ENCODE measurements at regions not wholly inside any gene's neighbourhood (a gene's known extent, or its start where the extent isn't known, plus 50 kb on each side); places are given as distances from the start of the nearest gene placed in this dataset.

GRCh38 chr5:136435946-136436543 lies 70.7 kb upstream of the TRPC7 start:
- no peak overlapping the region for H2AK5ac ChIP-seq (ENCODE audit: low read depth, low read length)
- no peak overlapping the region for H3K4me3 ChIP-seq (ENCODE audit: insufficient read depth, low read depth, low read length)
- H4K91ac ChIP-seq (ENCODE audit: insufficient read depth, low read depth, low read length) = no peak overlapping the region
- no peaks in the 10 kb centered on the region for H3K9me1 ChIP-seq (ENCODE audit: insufficient read depth, low read length)
- no peaks in the 10 kb centered on the region for H3K4me1 ChIP-seq (ENCODE audit: control insufficient read depth, insufficient read depth, low read length)
- H2AFZ ChIP-seq (replicated peaks; ENCODE audit: low read length, poor library complexity) = no peak overlapping the region
- POLR2A ChIA-PET (ENCODE audit: unreplicated experiment) = no interaction called here
- no peak overlapping the region for H4K8ac ChIP-seq (ENCODE audit: low read depth in 2 of 2, low read length in 2 of 2)
- H3K14ac ChIP-seq (replicated peaks; ENCODE audit: low read depth, low read length) = no peak overlapping the region
- no peaks in the 10 kb centered on the region for H3K36me3 ChIP-seq (ENCODE audit: control insufficient read depth, insufficient read depth, low read length)
- no peak for DNase-seq
- H3K56ac ChIP-seq (ENCODE audit: extremely low read depth, insufficient read depth, low read length) = no peak overlapping the region
- no peak overlapping the region for H3K4me2 ChIP-seq (ENCODE audit: low read depth, low read length)
- in situ Hi-C loops (cut with MboI; ENCODE audit: low sequenced_read_pairs) = no loop called here
- WGBS, 2 experiments (ENCODE audit: extremely low coverage in 2 of 2, insufficient read length in 1 of 2) = no CpG with 5 or more reads among the region's 6 CpGs
- CTCF ChIA-PET = no interaction called here
- H4K20me1 ChIP-seq (ENCODE audit: insufficient read depth, low read length) = no peaks in the 10 kb centered on the region
- intact Hi-C loops (cut with micrococcal nuclease) = no loop called here
- TF ChIP-seq RFX5 (IDR thresholded peaks at IDR 0.05; ENCODE audit: low read depth, low read length) = no peak
- TF ChIP-seq FOS (IDR thresholded peaks at IDR 0.05; ENCODE audit: low read depth, low read length) = no peak
- no peak for TF ChIP-seq CHD1 (IDR thresholded peaks at IDR 0.05; ENCODE audit: low read depth, low read length)
- TF ChIP-seq ELK1 (IDR thresholded peaks at IDR 0.05; ENCODE audit: borderline replicate concordance, low read depth, low read length) = no peak
- TF ChIP-seq MAZ (IDR thresholded peaks at IDR 0.05; ENCODE audit: borderline replicate concordance, low read depth, low read length) = no peak
- TF ChIP-seq CEBPB (IDR thresholded peaks at IDR 0.05; ENCODE audit: low read depth, low read length) = 0 out of 2 replicates have a peak, but pooled peaks have one; percentile 40
- peak; percentile 55 for TF ChIP-seq MAFK (IDR thresholded peaks at IDR 0.05; ENCODE audit: low read depth, low read length)
- TF ChIP-seq POLR2A (IDR thresholded peaks at IDR 0.05; ENCODE audit: low read depth, low read length) = no peak
- no peak for TF ChIP-seq SMC3 (IDR thresholded peaks at IDR 0.05; ENCODE audit: low read depth, low read length)
- dilution Hi-C loops (cut with HindIII; ENCODE audit: low sequenced_read_pairs, unreplicated experiment) = no loop called here
- H3K4ac ChIP-seq (ENCODE audit: low read depth, low read length) = no peak overlapping the region
- ATAC-seq (ENCODE audit: low read depth) = no peak
- H2BK20ac ChIP-seq (ENCODE audit: low read depth, low read length) = no peak overlapping the region
- H2BK120ac ChIP-seq (ENCODE audit: low read depth, low read length) = no peak overlapping the region
- H3K27me3 ChIP-seq (ENCODE audit: control insufficient read depth, insufficient read depth, low read length) = no peaks in the 10 kb centered on the region
- H2AK9ac ChIP-seq (replicated peaks; ENCODE audit: low read depth, low read length, poor library complexity) = no peak overlapping the region
- no peak overlapping the region for H2BK5ac ChIP-seq (ENCODE audit: low read depth, low read length, poor library complexity, severe bottlenecking)
- no TSS peak for BruUV-seq (replicated peaks)
- no peak overlapping the region for H3K18ac ChIP-seq (ENCODE audit: low read depth, low read length)
- H3K79me1 ChIP-seq (ENCODE audit: low read depth in 1 of 2, low read length in 2 of 2) = no peaks in the 10 kb centered on the region
- H3K27ac ChIP-seq (ENCODE audit: insufficient read depth, low read length) = no peak overlapping the region
- no peak overlapping the region for H2BK15ac ChIP-seq (ENCODE audit: low read depth, low read length)
- H3K23ac ChIP-seq (ENCODE audit: low read depth, low read length) = no peak overlapping the region
- peaks cover 2% of the 10 kb centered on the region; the same call in 1 of the 2 replicates for H3K9me3 ChIP-seq (ENCODE audit: control insufficient read depth, insufficient read depth, low read length)
- no peak overlapping the region for H3K9ac ChIP-seq (ENCODE audit: low read depth, low read length)
- H4K5ac ChIP-seq (ENCODE audit: low read depth, low read length) = no peak overlapping the region

All from IMR-90 (cell line).